ENCODE measurements at regions not wholly inside any gene's neighbourhood (a gene's known extent, or its start where the extent isn't known, plus 50 kb on each side); places are given as distances from the start of the nearest gene placed in this dataset.
"Not testable (repeated sequence)": the region's sequence is repeated elsewhere in the genome, so short reads cannot be mapped to it uniquely, and the experiment has no call there.

DNA sequence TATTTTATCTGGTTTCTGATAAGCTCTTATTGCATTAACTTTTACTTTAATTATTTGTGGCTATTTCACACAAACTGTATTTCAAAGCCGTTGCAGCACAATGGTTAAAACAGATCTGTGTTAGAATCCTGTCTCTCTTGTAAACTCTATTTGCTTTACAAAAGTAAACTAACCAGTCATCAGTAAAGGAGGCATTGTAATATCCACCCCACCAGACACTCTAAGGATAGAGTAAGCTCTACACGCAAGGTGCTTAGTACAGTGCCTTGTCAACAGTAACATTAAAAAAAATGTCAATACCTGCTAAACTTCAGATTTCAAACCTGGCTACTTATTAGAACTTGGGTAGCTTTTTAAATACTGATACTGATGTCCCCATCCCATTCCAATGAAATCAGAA lies 228.4 kb downstream of the RCHY1 start:
- WGBS, 2 donors = 79 to 87% methylated on average over 2 of the region's 2 CpGs
- H3K4me3 ChIP-seq (ENCODE audit: low read depth, poor library complexity, severe bottlenecking) = no peak overlapping the region
- DNase-seq (ENCODE audit: low spot score in 2 of 2) = no peak
- TF ChIP-seq, protein P1, sequence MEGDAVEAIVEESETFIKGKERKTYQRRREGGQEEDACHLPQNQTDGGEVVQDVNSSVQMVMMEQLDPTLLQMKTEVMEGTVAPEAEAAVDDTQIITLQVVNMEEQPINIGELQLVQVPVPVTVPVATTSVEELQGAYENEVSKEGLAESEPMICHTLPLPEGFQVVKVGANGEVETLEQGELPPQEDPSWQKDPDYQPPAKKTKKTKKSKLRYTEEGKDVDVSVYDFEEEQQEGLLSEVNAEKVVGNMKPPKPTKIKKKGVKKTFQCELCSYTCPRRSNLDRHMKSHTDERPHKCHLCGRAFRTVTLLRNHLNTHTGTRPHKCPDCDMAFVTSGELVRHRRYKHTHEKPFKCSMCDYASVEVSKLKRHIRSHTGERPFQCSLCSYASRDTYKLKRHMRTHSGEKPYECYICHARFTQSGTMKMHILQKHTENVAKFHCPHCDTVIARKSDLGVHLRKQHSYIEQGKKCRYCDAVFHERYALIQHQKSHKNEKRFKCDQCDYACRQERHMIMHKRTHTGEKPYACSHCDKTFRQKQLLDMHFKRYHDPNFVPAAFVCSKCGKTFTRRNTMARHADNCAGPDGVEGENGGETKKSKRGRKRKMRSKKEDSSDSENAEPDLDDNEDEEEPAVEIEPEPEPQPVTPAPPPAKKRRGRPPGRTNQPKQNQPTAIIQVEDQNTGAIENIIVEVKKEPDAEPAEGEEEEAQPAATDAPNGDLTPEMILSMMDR (IDR thresholded peaks at IDR 0.05) = no peak
- TF ChIP-seq POLR2A (IDR thresholded peaks at IDR 0.05) = no peak
- intact Hi-C loops (cut with DNase I; ENCODE audit: low total_unique reads) = no loop called here

DNA sequence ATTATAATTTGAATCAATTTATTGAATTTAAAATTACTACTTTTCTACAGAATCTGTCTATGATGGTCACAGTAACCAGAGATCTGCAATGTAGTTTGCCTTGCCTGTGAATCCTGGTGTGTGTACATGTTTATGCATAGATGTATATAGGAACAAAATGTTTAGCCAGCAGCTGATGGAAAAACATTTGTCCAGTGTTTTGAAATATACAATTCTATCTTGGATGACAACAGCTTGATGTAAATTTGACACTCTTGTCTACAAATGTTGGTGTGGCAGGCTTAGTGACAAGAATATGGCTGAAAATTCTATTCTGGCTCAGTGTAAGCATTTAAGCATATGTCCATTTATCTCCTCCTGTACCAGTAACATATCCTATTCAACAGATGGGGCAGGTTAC lies 229.4 kb downstream of the RCHY1 start:
- no peak for DNase-seq (ENCODE audit: low spot score in 2 of 2)
- TF ChIP-seq POLR2A (IDR thresholded peaks at IDR 0.05) = no peak
- TF ChIP-seq, protein P1 (IDR thresholded peaks at IDR 0.05) = no peak
- H3K4me3 ChIP-seq (ENCODE audit: low read depth, poor library complexity, severe bottlenecking) = no peak overlapping the region
- intact Hi-C loops (cut with DNase I; ENCODE audit: low total_unique reads) = no loop called here

DNA sequence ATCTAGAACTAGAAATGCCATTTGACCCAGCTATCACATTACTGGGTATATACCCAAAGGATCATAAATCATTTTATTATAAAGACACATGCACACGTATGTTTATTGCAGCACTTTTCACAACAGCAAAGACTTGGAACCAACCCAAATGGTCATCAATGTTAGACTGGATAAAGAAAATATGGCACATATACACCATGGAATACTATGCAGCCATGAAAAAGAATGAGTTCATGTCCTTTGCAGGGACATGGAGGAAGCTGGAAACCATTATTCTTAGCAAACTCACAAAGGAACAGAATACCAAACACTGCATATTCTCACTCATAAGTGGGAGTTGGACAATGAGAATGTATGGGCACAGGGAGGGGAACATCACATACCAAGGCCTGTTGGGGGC lies 233.7 kb downstream of the RCHY1 start:
- 69 to 77% methylated on average over 1 of the region's 1 CpG for WGBS, 2 donors
- DNase-seq (ENCODE audit: low spot score in 2 of 2); H3K4me3 ChIP-seq (ENCODE audit: low read depth, poor library complexity, severe bottlenecking); intact Hi-C loops (cut with DNase I; ENCODE audit: low total_unique reads): not testable (repeated sequence)

DNA sequence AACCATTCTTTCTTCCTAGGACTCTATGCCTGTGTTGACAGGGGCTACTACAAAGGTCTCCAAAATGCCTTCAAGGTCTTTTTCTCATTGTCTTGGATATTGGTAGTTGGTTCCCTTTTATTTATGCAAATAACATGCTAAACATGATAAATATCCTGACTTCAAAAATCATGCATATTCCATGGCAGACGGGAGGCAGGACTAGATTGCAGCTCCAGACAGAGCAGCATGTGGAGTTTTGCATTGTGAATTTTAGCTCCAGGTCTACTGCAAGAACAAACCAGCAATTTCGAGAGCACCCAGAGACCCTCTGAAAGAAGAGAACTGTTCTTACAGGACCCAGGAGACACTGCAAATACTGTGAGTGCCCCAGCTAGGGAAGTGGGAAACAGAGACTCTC lies 254.9 kb downstream of the RCHY1 start:
- WGBS, 2 donors = 82 to 87% methylated on average over 2 of the region's 2 CpGs
- no peak for DNase-seq (ENCODE audit: low spot score in 2 of 2)
- no peak overlapping the region for H3K4me3 ChIP-seq (ENCODE audit: low read depth, poor library complexity, severe bottlenecking)
- TF ChIP-seq, protein P1 (IDR thresholded peaks at IDR 0.05) = no peak
- no peak for TF ChIP-seq POLR2A (IDR thresholded peaks at IDR 0.05)
- intact Hi-C loops (cut with DNase I; ENCODE audit: low total_unique reads) = no loop called here

DNA sequence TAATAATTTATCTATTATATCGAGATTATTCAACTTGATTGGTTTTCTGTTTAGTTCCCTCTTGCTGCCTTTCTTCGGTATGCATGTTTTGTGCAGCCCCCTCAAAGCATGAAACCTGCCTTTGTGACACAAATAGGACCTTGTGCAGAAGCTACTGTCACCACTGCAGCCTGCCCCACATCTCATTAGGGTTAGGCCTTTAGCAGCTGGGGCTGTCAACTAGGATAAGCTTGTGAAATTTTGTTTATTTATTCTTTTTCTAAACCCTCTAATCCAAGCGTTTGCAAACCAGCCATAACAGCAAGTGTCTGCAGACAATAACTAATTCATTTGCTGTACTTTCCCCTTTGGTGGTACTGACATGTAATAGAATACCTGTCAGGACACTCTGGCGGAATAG lies 258.9 kb downstream of the RCHY1 start:
- WGBS, 2 donors = 76 to 78% methylated on average over 4 of the region's 4 CpGs
- no peak for DNase-seq (ENCODE audit: low spot score in 2 of 2)
- intact Hi-C loops (cut with DNase I; ENCODE audit: low total_unique reads) = no loop called here
- no peak overlapping the region for H3K4me3 ChIP-seq (ENCODE audit: low read depth, poor library complexity, severe bottlenecking)
- TF ChIP-seq POLR2A (IDR thresholded peaks at IDR 0.05) = no peak
- TF ChIP-seq, protein P1 (IDR thresholded peaks at IDR 0.05) = no peak

DNA sequence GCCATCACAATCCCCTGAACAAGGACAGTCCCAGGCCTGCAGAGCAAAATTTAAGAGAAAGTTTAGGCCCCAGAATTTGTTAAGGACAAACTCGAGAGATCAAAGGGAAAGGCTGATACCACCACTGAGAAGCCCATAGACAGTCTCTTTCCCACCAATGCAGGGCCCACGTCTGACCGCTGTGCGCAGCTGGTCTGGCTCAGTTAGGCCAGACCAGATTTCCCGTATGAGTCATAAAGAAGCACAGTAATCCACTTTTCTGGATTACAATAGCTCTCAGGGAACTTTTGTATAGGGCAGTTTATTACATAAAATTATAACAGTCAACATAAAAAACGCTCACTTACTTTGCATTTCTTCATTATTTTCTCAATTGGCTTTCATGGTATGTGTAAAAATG lies 259.5 kb downstream of the RCHY1 start:
- no peak overlapping the region for H3K4me3 ChIP-seq (ENCODE audit: low read depth, poor library complexity, severe bottlenecking)
- 83 to 88% methylated on average over 6 of the region's 6 CpGs for WGBS, 2 donors
- DNase-seq (ENCODE audit: low spot score in 2 of 2) = no peak
- intact Hi-C loops (cut with DNase I; ENCODE audit: low total_unique reads) = no loop called here
- TF ChIP-seq, protein P1 (IDR thresholded peaks at IDR 0.05) = no peak
- no peak for TF ChIP-seq POLR2A (IDR thresholded peaks at IDR 0.05)

DNA sequence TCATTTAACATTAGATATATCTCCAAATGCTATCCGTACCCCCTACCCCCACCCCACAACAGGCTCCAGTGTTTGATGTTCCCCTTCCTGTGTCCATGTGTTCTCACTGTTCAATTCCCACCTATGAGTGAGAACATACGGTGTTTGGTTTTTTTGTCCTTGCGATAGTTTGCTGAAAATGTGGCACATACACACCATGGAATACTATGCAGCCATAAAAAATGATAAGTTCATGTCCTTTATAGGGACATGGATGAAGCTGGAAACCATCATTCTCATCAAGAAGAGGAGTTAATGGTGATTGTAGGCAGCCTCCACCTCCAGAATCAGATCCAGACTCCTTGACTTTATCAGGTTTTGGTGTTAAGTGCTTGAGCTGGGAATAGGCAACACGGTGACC lies 261.1 kb downstream of the RCHY1 start:
- H3K4me3 ChIP-seq (ENCODE audit: low read depth, poor library complexity, severe bottlenecking); intact Hi-C loops (cut with DNase I; ENCODE audit: low total_unique reads); DNase-seq (ENCODE audit: low spot score in 2 of 2): not testable (repeated sequence)
- WGBS, 2 donors = 68 to 72% methylated on average over 4 of the region's 4 CpGs

Data from lower leg skin (tissue), 4 donors.